Fibroblast of lung (primary cell): ENCODE measurements at regions not wholly inside any gene's neighbourhood (a gene's known extent, or its start where the extent isn't known, plus 50 kb on each side); places are given as distances from the start of the nearest gene placed in this dataset.

ENCODE experiments used
- CTCF ChIP-seq, 2 donors: IDR thresholded peaks in 1 of 2; conservative IDR thresholded peaks in 1 of 2; 1 replicate in 1 of 2; 2 replicates in 1 of 2; pipeline ENCODE4 v1.5.1; 2011 to 2012; ENCODE audit warnings: low read length in 2 of 2, control low read depth in 1 of 2, inconsistent platforms in 1 of 2, low read depth in 1 of 2, mild to moderate bottlenecking in 1 of 2
- EZH2 ChIP-seq: IDR thresholded peaks from 2 replicates; pipeline ENCODE4 v1.5.1; 2012; ENCODE audit warnings: low read length, control low read depth, mild to moderate bottlenecking; ENCODE audit errors: missing control alignments

- TF ChIP-seq EZH2 (no peak), CTCF (conservative IDR thresholded peaks at IDR 0.05 in 1 of 2, IDR thresholded peaks at IDR 0.05 in 1 of 2; ENCODE audit: low read depth in 1 of 2, low read length in 2 of 2) (no peak)
Observed at GRCh38 chr15:26082221-26083109, 219.3 kb upstream of the ATP10A start.
